ENCODE measurements at regions not wholly inside any gene's neighbourhood (a gene's known extent, or its start where the extent isn't known, plus 50 kb on each side); places are given as distances from the start of the nearest gene placed in this dataset.
"Not testable (repeated sequence)": the region's sequence is repeated elsewhere in the genome, so short reads cannot be mapped to it uniquely, and the experiment has no call there.

DNA sequence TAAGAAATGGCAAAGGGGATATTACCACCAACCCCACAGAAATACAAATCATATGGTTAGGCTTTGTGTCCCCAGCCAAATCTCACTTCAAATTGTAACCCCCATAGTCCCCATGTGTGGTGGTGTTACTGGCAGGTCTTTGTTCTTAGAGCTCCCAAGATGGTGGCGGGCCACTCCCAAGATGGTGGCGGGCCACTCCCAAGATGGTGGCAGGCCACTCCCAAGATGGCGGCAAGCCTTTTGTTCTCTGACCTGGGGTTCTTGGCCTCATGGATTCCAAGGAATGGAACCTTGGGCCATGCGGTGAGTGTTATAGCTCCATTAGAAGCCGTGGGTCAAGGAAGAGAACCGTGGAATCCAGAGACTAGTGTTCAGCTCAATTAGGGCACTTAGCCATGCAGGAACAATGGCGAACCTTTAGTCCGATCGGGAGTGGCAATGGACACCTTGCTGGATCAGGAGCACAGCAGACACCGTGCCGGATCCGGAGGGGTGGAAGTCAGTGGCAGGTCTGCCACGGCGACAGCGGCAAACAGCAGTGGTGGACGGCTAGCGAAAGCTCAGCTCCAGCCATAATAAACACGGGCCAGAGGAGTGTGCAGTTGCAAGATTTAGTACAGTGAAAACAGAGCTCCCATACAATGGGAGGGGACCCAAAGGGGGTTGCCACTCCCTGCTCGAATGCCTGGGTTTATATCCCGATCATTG, 949.9 kb upstream of the NCAM2 start:
- H3K9me3 Mint-ChIP-seq: peaks cover 17% of the 10 kb centered on the region
- not testable (repeated sequence) for H3K36me3 Mint-ChIP-seq (ENCODE audit: insufficient read depth); H3K4me1 Mint-ChIP-seq (ENCODE audit: low read depth); DNase-seq; H3K4me3 Mint-ChIP-seq; H3K27me3 Mint-ChIP-seq (ENCODE audit: low read depth); ATAC-seq

DNA sequence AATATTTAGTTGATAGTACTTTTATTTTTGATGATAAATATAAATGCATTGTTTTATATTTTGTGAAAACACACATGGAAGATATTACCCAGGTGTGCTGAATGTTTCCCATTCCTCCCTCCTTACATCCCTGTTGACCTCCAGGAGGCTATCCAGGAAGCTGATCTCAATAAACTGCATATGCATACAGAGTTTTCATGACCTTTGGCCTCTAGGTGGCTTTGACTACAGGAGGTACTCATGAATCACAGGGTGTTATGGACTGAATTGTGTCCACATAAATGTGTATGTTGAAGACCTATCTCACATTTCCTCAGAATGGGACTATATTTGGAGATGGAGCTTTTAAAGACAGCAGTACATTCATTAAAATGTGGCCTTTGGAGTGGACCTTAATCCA, 914.9 kb upstream of the NCAM2 start:
- DNase-seq (no peak), ATAC-seq (no peak)
- Mint-ChIP-seq H3K4me1 (ENCODE audit: low read depth) (no peaks in the 10 kb centered on the region), H3K9me3 (peaks cover 8% of the 10 kb centered on the region), H3K36me3 (ENCODE audit: insufficient read depth) (no peaks in the 10 kb centered on the region), H3K27me3 (ENCODE audit: low read depth) (no peaks in the 10 kb centered on the region), H3K4me3 (no peak overlapping the region)

DNA sequence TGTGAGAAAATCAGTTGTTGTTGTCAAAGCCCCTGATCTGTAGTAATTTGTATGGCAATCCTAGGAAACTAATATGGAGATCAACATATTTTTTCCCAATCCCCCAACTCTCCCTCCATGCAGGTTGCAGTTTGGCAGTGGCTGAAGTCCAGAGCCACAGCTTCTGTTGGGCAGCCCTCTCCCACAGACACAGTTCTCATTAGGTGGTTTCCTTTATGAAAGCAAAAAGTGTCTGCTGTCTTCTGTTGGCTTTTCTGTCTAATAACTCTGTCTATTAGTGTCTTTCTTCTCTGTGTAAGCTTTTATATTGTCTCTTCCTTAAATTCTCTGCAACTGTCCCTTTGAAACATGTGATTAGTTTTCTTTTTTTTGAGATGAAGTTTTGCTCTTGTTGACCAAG, 914.3 kb upstream of the NCAM2 start:
- Mint-ChIP-seq H3K9me3 (peaks cover 8% of the 10 kb centered on the region), H3K4me1 (ENCODE audit: low read depth) (no peaks in the 10 kb centered on the region), H3K4me3 (no peak overlapping the region), H3K36me3 (ENCODE audit: insufficient read depth) (no peaks in the 10 kb centered on the region), H3K27me3 (ENCODE audit: low read depth) (no peaks in the 10 kb centered on the region)
- ATAC-seq: no peak
- no peak for DNase-seq

DNA sequence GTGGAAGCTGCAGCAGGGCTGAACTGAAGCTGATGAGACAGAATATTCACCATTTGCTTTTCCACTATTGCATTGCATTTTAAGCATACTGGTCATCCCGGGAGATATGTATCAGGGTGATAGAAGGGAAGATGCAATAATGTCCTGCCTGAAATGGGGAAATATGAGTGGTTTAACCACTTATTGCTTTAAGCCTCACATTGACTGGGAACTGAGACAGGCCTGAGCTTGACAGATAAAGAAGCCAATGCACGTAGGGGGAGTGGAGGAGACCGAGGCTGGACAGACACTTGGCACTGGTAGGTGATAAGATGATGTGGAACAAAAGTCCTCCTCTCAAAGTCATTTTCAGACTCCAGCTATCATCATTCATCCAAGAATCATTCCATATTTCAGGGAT, 911.7 kb upstream of the NCAM2 start:
- no peak for DNase-seq
- H3K36me3 Mint-ChIP-seq (ENCODE audit: insufficient read depth): no peaks in the 10 kb centered on the region
- peaks cover 14% of the 10 kb centered on the region for H3K9me3 Mint-ChIP-seq
- no peaks in the 10 kb centered on the region for H3K27me3 Mint-ChIP-seq (ENCODE audit: low read depth)
- H3K4me3 Mint-ChIP-seq: no peak overlapping the region
- no peaks in the 10 kb centered on the region for H3K4me1 Mint-ChIP-seq (ENCODE audit: low read depth)
- ATAC-seq: no peak

DNA sequence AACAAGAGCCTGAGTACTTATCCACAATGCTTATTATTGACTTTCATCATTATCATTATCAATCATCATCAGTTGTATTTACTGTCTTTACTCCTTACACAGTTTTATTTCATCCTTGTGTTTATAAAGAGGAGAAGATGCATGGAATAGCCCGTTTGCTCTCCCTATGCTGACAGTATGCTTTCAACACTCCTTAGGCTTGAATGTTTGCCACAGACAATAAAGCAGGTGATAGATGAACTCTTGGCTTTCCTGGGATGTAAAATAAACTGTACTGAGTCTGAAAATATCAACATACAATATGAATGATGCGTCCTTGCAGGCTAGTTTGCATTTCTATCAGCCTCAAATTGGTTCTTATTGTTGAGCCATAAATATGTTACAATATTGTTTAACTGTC, 891.8 kb upstream of the NCAM2 start:
- H3K4me1 Mint-ChIP-seq (ENCODE audit: low read depth): no peaks in the 10 kb centered on the region
- peaks cover 17% of the 10 kb centered on the region for H3K9me3 Mint-ChIP-seq
- DNase-seq (no peak), ATAC-seq (no peak)
- no peaks in the 10 kb centered on the region for H3K36me3 Mint-ChIP-seq (ENCODE audit: insufficient read depth)
- H3K4me3 Mint-ChIP-seq: no peak overlapping the region
- no peaks in the 10 kb centered on the region for H3K27me3 Mint-ChIP-seq (ENCODE audit: low read depth)

GRCh38 chr21:20108016-20108415, 890.2 kb upstream of the NCAM2 start:
- no peak for DNase-seq
- Mint-ChIP-seq H3K27me3 (ENCODE audit: low read depth) (no peaks in the 10 kb centered on the region), H3K36me3 (ENCODE audit: insufficient read depth) (no peaks in the 10 kb centered on the region), H3K9me3 (peaks cover 17% of the 10 kb centered on the region), H3K4me3 (no peak overlapping the region), H3K4me1 (ENCODE audit: low read depth) (no peaks in the 10 kb centered on the region)
- no peak for ATAC-seq

DNA sequence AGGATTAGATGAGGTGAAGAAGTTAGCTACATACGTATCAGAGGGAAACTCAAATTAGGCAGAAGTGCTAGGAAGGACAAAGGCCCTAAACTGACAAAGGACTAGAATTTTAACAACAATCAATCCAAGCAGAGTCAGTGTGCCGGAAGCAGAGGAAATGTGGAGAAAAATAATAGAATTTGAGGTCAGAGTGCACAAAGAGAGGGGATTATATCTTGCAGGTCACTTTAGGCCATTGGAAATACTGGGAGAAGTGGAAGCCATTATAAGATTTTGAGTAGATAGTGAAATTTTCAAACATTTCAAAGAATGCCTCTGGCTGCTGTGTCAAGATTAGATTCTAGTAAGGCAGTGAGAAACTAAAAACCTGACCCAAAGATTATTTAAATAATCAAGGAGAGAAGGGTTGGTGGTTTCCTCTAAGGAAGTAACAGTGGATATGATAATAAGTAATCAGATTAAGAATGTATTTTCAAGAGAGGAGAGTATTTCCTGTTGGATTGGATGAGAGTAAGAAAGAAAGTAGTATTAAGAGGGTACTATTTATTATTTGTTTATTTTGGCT, 889.2 kb upstream of the NCAM2 start:
- no peak for DNase-seq
- no peak for ATAC-seq
- no peaks in the 10 kb centered on the region for H3K27me3 Mint-ChIP-seq (ENCODE audit: low read depth)

GRCh38 chr21:20110368-20110767, 887.8 kb upstream of the NCAM2 start:
- Mint-ChIP-seq H3K27me3 (ENCODE audit: low read depth) (no peaks in the 10 kb centered on the region), H3K36me3 (ENCODE audit: insufficient read depth) (no peaks in the 10 kb centered on the region), H3K4me3 (no peak overlapping the region), H3K4me1 (ENCODE audit: low read depth) (no peaks in the 10 kb centered on the region), H3K9me3 (peaks cover 27% of the 10 kb centered on the region)
- no peak for ATAC-seq
- DNase-seq: no peak

More for the DNA sequence above, 889.2 kb upstream of the NCAM2 start:
- Mint-ChIP-seq H3K36me3 (ENCODE audit: insufficient read depth) (no peaks in the 10 kb centered on the region), H3K4me3 (no peak overlapping the region), H3K4me1 (ENCODE audit: low read depth) (no peaks in the 10 kb centered on the region), H3K9me3 (peaks cover 18% of the 10 kb centered on the region)

DNA sequence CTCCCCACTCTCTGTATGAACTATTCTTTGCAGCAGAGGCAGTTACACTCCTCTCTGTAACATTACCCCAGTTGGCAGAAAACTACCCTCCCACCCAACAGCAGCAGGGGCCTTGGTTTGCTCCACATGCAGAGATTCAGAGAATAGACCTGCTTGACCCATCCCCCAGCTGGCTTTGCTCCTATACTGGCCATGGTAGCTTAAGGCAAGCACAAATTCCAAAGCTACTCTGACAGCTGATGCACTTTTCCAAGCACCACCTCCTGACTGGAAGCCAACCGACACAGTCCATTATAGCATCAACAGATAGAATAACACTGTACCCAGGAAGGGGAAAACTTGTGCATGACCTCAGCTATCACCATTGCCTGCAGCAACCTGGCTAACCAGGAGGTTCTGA, 846.5 kb upstream of the NCAM2 start:
- H3K4me1 Mint-ChIP-seq (ENCODE audit: low read depth): no peaks in the 10 kb centered on the region
- no peaks in the 10 kb centered on the region for H3K27me3 Mint-ChIP-seq (ENCODE audit: low read depth)
- ATAC-seq: no peak

DNA sequence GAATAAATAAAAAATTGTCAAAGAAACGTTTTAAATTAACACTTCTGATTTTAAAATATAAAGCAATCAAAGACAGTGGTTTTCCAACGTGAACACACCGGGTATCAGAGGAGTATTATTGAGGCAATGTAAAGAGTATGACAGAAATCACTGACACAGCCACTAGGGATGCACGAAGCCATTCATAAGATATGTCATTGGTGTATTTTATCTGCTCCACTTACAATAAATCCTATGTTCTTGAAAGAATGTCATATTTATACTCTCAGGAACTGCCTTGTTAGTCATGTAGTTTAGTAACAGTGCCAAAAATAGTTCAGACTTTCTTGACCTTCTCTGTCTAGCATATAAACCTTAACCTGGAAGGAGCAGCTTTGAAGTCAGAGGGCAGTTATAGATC, 835.0 kb upstream of the NCAM2 start:
- ATAC-seq (no peak), DNase-seq (no peak)
- Mint-ChIP-seq H3K4me1 (ENCODE audit: low read depth) (no peaks in the 10 kb centered on the region), H3K27me3 (ENCODE audit: low read depth) (no peaks in the 10 kb centered on the region), H3K4me3 (no peak overlapping the region), H3K36me3 (ENCODE audit: insufficient read depth) (no peaks in the 10 kb centered on the region), H3K9me3 (peaks cover 17% of the 10 kb centered on the region)

More for the DNA sequence above, 846.5 kb upstream of the NCAM2 start:
- peaks cover 29% of the 10 kb centered on the region for H3K9me3 Mint-ChIP-seq
- no peak for DNase-seq
- H3K4me3 Mint-ChIP-seq: no peak overlapping the region
- no peaks in the 10 kb centered on the region for H3K36me3 Mint-ChIP-seq (ENCODE audit: insufficient read depth)

- H3K4me1 Mint-ChIP-seq (ENCODE audit: low read depth): no peaks in the 10 kb centered on the region
- no peak for ATAC-seq
These were observed 831.1 kb upstream of the NCAM2 start for GRCh38 chr21:20167059-20167458.

DNA sequence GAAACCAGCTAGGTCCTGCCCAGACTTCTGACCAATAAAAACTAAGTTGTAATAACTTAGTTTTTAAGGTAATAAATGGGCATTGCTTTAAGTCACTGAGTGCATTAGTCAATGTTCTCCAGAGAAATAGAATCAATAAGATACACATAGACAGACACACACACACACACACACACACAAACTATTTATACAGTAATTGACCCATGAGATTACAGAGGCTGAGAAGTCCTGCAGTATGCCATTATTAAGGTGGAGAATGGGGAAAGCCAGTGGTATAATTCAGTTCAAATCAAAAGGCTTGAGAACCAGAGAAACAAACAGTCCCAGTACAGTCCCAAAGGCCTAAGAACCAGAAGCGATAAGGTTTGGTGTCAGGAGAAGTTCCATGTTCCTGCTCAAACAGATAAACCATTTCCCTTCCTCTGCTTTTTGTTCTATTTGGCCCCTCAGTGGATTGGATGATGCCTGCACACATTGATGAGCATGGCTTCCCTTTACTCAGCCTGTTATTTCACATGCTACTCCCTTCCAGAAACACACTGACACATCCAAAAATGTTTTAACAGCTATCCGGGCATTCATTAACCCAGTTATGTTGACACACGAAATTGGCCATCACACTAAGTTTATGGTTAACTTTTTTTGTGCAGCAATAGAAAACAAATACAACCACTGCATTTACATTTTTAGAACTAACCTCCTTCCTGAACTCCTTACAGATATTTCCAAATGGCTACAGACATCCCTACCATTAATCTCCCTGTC, 828.2 kb upstream of the NCAM2 start:
- ATAC-seq: no peak
- Mint-ChIP-seq H3K4me3 (no peak overlapping the region), H3K36me3 (ENCODE audit: insufficient read depth) (no peaks in the 10 kb centered on the region), H3K9me3 (peaks cover 16% of the 10 kb centered on the region), H3K27me3 (ENCODE audit: low read depth) (no peaks in the 10 kb centered on the region), H3K4me1 (ENCODE audit: low read depth) (no peaks in the 10 kb centered on the region)
- DNase-seq: no peak

More at GRCh38 chr21:20167059-20167458, 831.1 kb upstream of the NCAM2 start:
- DNase-seq: no peak
- peaks cover 7% of the 10 kb centered on the region for H3K9me3 Mint-ChIP-seq
- no peak overlapping the region for H3K4me3 Mint-ChIP-seq
- H3K27me3 Mint-ChIP-seq (ENCODE audit: low read depth): no peaks in the 10 kb centered on the region
- no peaks in the 10 kb centered on the region for H3K36me3 Mint-ChIP-seq (ENCODE audit: insufficient read depth)

GRCh38 chr21:20186186-20186585, 812.0 kb upstream of the NCAM2 start:
- Mint-ChIP-seq H3K36me3 (ENCODE audit: insufficient read depth) (no peaks in the 10 kb centered on the region), H3K9me3 (peaks cover 18% of the 10 kb centered on the region), H3K4me1 (ENCODE audit: low read depth) (no peaks in the 10 kb centered on the region), H3K4me3 (no peak overlapping the region), H3K27me3 (ENCODE audit: low read depth) (no peaks in the 10 kb centered on the region)
- DNase-seq (no peak), ATAC-seq (no peak)

DNA sequence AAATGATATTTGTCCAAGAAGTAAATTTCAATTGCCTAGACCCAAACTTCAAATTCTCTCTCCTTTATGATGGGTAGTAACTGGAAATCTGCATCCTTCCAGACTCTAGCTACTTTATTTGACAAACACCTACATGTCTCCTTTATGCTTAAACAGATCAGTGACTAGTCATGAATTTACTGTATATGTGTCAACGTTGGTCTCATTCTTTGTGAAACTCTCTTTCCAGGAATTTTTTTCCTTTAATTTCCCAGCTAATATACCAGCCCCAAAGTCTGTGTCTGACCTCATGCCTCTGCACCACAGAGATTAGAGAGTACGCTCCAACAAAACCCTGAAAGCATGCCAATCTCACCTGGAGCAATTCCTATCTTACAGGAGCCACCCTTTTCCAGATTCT, 811.2 kb upstream of the NCAM2 start:
- no peaks in the 10 kb centered on the region for H3K36me3 Mint-ChIP-seq (ENCODE audit: insufficient read depth)
- no peaks in the 10 kb centered on the region for H3K4me1 Mint-ChIP-seq (ENCODE audit: low read depth)
- H3K4me3 Mint-ChIP-seq: no peak overlapping the region
- peaks cover 18% of the 10 kb centered on the region for H3K9me3 Mint-ChIP-seq
- DNase-seq: no peak
- ATAC-seq: no peak
- H3K27me3 Mint-ChIP-seq (ENCODE audit: low read depth): no peaks in the 10 kb centered on the region

DNA sequence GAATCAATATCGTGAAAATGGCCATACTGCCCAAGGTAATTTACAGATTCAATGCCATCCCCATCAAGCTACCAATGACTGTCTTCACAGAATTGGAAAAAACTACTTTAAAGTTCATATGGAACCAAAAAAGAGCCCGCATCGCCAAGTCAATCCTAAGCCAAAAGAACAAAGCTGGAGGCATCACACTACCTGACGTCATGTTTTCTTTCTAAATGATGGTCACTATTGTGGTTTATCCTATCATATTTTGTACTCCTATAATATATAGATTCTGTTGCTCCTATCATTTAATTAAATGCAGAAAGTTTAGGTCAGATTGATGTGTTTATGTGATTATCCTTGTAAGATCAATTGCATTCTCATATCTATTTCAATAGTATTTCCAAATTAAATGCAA, 796.9 kb upstream of the NCAM2 start:
- H3K27me3 Mint-ChIP-seq (ENCODE audit: low read depth); H3K4me1 Mint-ChIP-seq (ENCODE audit: low read depth); ATAC-seq; H3K4me3 Mint-ChIP-seq; H3K36me3 Mint-ChIP-seq (ENCODE audit: insufficient read depth); DNase-seq: not testable (repeated sequence)
- peaks cover 17% of the 10 kb centered on the region for H3K9me3 Mint-ChIP-seq

All from activated T-cell treated with anti-CD3 and anti-CD28 coated beads, Interleukin-2, amount 50 U/mL, for 4 hours (primary cell).